22Rv1 (cell line): ENCODE measurements at regions not wholly inside any gene's neighbourhood (a gene's known extent, or its start where the extent isn't known, plus 50 kb on each side); places are given as distances from the start of the nearest gene placed in this dataset.

Experiments
- CTCF ChIP-seq: fragments of 450-650 bp; IDR thresholded peaks from 2 replicates; pipeline ENCODE4 v1.5.1; 2017; ENCODE audit warnings: mild to moderate bottlenecking
- ZFX ChIP-seq: fragments of 450-650 bp; IDR thresholded peaks from 2 replicates; pipeline ENCODE4 v1.6.1; 2017; ENCODE audit warnings: antibody characterized with exemption, borderline replicate concordance

GRCh38 chr18:34576622-34577021, 133.5 kb upstream of the DTNA start:
- TF ChIP-seq CTCF (no peak), ZFX (no peak)
